ENCODE measurements at regions not wholly inside any gene's neighbourhood (a gene's known extent, or its start where the extent isn't known, plus 50 kb on each side); places are given as distances from the start of the nearest gene placed in this dataset.

- no peak overlapping the region for H3K4me3 ChIP-seq
- intact Hi-C loops (cut with DNase I): no loop called here
- H3K4me1 ChIP-seq: peaks cover 8 to 32% (median 8%) of the 10 kb centered on the region in 3 donors
- H3K36me3 ChIP-seq: no peaks in the 10 kb centered on the region
- peak overlapping the region in 1 of 4 donors; percentile 9 for H3K27ac ChIP-seq
- TF ChIP-seq POLR2A (IDR thresholded peaks at IDR 0.05) (no peak), CTCF (IDR thresholded peaks at IDR 0.05) (no peak)
- DNase-seq: no peak
- H3K9me3 ChIP-seq: no peaks in the 10 kb centered on the region
- WGBS, 2 donors: 41 to 44% methylated on average over 3 of the region's 3 CpGs
- no peaks in the 10 kb centered on the region for H3K27me3 ChIP-seq
Observed at GRCh38 chr6:140078561-140079125, 704.2 kb upstream of the CITED2 start.

- DNase-seq: no peak
- H3K36me3 ChIP-seq: no peaks in the 10 kb centered on the region
- no peak for TF ChIP-seq POLR2A (IDR thresholded peaks at IDR 0.05)
- no peak for TF ChIP-seq CTCF (IDR thresholded peaks at IDR 0.05)
- H3K27me3 ChIP-seq: no peaks in the 10 kb centered on the region
- 61 to 65% methylated on average over 5 of the region's 5 CpGs for WGBS, 2 donors
- no peak overlapping the region for H3K4me3 ChIP-seq
- peaks cover 2 to 26% (median 5%) of the 10 kb centered on the region in 3 donors for H3K4me1 ChIP-seq
- intact Hi-C loops (cut with DNase I): no loop called here
- H3K9me3 ChIP-seq: no peaks in the 10 kb centered on the region
- H3K27ac ChIP-seq: peak overlapping the region in 1 of 4 donors; percentile 9
Observed at GRCh38 chr6:140077827-140078560, 703.5 kb upstream of the CITED2 start.

DNA sequence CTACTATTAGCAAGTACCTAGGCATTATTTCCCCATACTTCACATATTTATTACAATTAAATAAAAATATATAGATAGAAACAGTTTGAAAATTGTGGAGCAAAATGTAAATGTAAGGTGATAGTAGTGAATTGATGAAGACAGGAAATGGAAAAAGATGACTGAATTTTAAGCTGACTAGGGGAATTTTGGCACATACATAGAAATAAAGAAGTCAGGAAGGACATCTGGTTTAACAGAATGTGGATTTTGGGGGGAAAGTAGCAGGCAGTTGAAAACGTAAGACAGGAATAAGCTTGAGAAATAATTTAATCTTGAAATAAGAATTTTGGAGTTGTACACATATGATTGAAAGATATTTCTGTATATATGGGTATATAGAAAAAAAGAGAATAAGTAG is 701.7 kb upstream of the CITED2 start:
- 92 to 97% methylated on average over 1 of the region's 1 CpG for WGBS, 2 donors
- Histone ChIP-seq H3K27me3 (no peaks in the 10 kb centered on the region), H3K27ac (no peak overlapping the region), H3K9me3 (no peaks in the 10 kb centered on the region), H3K36me3 (no peaks in the 10 kb centered on the region), H3K4me1 (peaks cover 0 to 22% (median 4%) of the 10 kb centered on the region in 3 donors), H3K4me3 (no peak overlapping the region)
- intact Hi-C loops (cut with DNase I): no loop called here
- TF ChIP-seq POLR2A (IDR thresholded peaks at IDR 0.05) (no peak), CTCF (IDR thresholded peaks at IDR 0.05) (no peak)
- DNase-seq: no peak

DNA sequence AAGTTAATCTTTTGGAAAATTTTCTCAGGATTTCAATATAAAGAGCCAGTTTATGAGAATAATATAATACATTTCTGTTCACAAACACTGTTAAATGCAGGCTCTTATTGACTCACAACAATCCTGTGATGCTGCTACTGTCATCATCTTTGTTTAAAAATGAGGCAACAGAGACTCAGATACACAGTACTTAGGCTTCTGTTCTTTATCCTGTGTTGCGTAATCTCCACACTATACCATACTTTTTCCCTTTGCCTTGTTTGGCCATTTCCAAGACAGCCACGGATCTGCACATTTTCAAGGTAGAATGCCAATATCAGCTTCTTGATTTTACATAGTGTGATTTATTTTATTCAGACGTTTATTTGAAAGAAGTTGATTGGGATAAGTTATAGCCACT is 699.0 kb upstream of the CITED2 start:
- H3K27ac ChIP-seq: no peak overlapping the region
- H3K9me3 ChIP-seq: no peaks in the 10 kb centered on the region
- no peaks in the 10 kb centered on the region for H3K27me3 ChIP-seq
- no peak for DNase-seq
- H3K4me1 ChIP-seq: peaks cover 0 to 25% (median 4%) of the 10 kb centered on the region in 3 donors
- H3K4me3 ChIP-seq: no peak overlapping the region
- no peaks in the 10 kb centered on the region for H3K36me3 ChIP-seq
- TF ChIP-seq CTCF (IDR thresholded peaks at IDR 0.05) (no peak), POLR2A (IDR thresholded peaks at IDR 0.05) (no peak)
- WGBS, 2 donors: 69 to 70% methylated on average over 3 of the region's 3 CpGs
- intact Hi-C loops (cut with DNase I): no loop called here

GRCh38 chr6:140071601-140072062 is 697.2 kb upstream of the CITED2 start:
- no peak for DNase-seq
- no peaks in the 10 kb centered on the region for H3K36me3 ChIP-seq
- H3K27ac ChIP-seq: peak overlapping the region in 1 of 4 donors; percentile 23
- H3K9me3 ChIP-seq: no peaks in the 10 kb centered on the region
- no peak overlapping the region for H3K4me3 ChIP-seq
- intact Hi-C loops (cut with DNase I): no loop called here
- TF ChIP-seq POLR2A (IDR thresholded peaks at IDR 0.05) (no peak), CTCF (IDR thresholded peaks at IDR 0.05) (no peak)
- no peaks in the 10 kb centered on the region for H3K27me3 ChIP-seq
- WGBS, 2 donors: 80 to 87% methylated on average over 1 of the region's 1 CpG
- H3K4me1 ChIP-seq: peaks cover 0 to 13% (median 4%) of the 10 kb centered on the region in 3 donors
